Vagina (tissue), 2 donors: ENCODE measurements at regions not wholly inside any gene's neighbourhood (a gene's known extent, or its start where the extent isn't known, plus 50 kb on each side); places are given as distances from the start of the nearest gene placed in this dataset.

Source experiments
- DNase-seq, 2 donors: peaks; one replicate each; pipeline ENCODE4 v3.0.0-alpha.2; 2017; ENCODE audit errors: extremely low spot score in 2 of 2
- H3K27ac ChIP-seq: fragments of 200-600 bp; sonication (generic); one replicate; pipeline ENCODE4 v1.5.1; 2019
- H3K27me3 ChIP-seq: fragments of 200-600 bp; sonication (generic); one replicate; pipeline ENCODE4 v1.5.1; 2019
- H3K36me3 ChIP-seq, 2 donors: fragments of 200-600 bp; sonication (generic); one replicate each; pipeline ENCODE4 v1.5.1; 2017 to 2019
- H3K4me1 ChIP-seq: fragments of 200-600 bp; sonication (generic); one replicate; pipeline ENCODE4 v1.5.1; 2019
- H3K4me3 ChIP-seq, 2 donors: fragments of 200-600 bp; sonication (generic); 1 replicate in 1 of 2; 2 replicates in 1 of 2; pipeline ENCODE4 v1.5.1; 2016 to 2019
- H3K9me3 ChIP-seq: fragments of 200-600 bp; sonication (generic); one replicate; pipeline ENCODE4 v1.5.1; 2019
- POLR2A ChIP-seq, 2 donors: fragments of 450-650 bp; IDR thresholded peaks; one replicate each; pipeline ENCODE4 v1.6.1; 2017; ENCODE audit warnings: antibody characterized with exemption in 2 of 2, mild to moderate bottlenecking in 2 of 2, moderate library complexity in 2 of 2
- POLR2AphosphoS5 ChIP-seq, 2 donors: sonication (generic); formaldehyde crosslinking; IDR thresholded peaks; one replicate each; pipeline ENCODE4 v1.9.0; 2017; ENCODE audit warnings: antibody characterized with exemption in 2 of 2, mild to moderate bottlenecking in 2 of 2, low read depth in 1 of 2; ENCODE audit not compliant: insufficient read depth in 1 of 2
- intact Hi-C: fragments of 100-400 bp; cut with DNase I; formaldehyde crosslinking; loops from one replicate; pipeline ENCODE4 v1.15.1; 2023
- TF ChIP-seq, protein P1 (sequence below), 3 experiments: fragments of 450-650 bp in 2 of 3; fragments of 200-600 bp in 1 of 3; sonication (generic) in 1 of 3; IDR thresholded peaks; one replicate each; pipeline ENCODE4 v1.5.1; 2017 to 2019; ENCODE audit warnings: antibody characterized with exemption in 3 of 3, mild to moderate bottlenecking in 2 of 3, moderate library complexity in 2 of 3

DNA sequence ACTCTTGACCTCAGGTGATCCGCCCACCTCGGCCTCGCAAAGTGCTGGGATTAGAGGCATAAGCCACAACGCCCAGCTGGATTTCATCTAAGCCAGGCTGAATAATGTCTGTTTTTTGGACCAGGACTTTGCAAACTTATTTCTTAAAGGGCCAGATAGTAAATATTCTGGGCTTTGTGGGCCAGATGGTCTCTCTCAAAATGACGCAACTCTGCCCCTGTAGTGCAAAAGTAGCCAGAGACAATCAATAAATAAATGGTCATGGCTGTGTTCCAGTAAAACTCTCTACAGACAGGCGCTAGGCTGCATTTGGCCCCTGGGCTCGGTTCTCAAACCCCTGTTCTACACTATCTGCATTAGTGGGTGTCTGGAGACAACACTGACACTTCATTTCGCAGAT is 121.9 kb upstream of the CDH13 start:
- peak in 1 of 2 donors; percentile 25 for DNase-seq
- H3K36me3 ChIP-seq: no peaks in the 10 kb centered on the region
- intact Hi-C loops: no loop called here

DNA sequence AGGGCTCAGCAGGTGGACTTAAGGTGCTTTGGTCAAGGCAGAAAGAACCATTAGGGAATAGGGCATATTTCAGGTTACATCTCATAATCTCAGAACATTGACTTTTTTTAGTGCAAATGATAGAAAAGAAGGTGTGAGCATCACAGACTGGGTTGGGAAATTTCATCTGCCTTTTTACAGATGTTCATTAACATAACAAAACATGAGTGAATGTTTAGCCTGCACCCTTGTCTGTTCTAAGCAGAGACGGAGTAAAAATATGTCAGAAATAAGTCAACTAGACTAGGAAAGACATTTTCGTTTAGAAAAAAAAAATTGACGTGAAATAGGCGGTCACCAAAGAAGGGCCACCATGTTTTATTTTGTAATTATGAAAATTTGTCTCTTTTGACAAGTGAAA is 127.5 kb upstream of the CDH13 start:
- H3K9me3 ChIP-seq: no peaks in the 10 kb centered on the region
- no peak for DNase-seq
- TF ChIP-seq POLR2AphosphoS5 (IDR thresholded peaks at IDR 0.05; ENCODE audit: insufficient read depth in 1 of 2, low read depth in 1 of 2) (no peak), POLR2A (IDR thresholded peaks at IDR 0.05) (no peak)
- TF ChIP-seq, protein P1, sequence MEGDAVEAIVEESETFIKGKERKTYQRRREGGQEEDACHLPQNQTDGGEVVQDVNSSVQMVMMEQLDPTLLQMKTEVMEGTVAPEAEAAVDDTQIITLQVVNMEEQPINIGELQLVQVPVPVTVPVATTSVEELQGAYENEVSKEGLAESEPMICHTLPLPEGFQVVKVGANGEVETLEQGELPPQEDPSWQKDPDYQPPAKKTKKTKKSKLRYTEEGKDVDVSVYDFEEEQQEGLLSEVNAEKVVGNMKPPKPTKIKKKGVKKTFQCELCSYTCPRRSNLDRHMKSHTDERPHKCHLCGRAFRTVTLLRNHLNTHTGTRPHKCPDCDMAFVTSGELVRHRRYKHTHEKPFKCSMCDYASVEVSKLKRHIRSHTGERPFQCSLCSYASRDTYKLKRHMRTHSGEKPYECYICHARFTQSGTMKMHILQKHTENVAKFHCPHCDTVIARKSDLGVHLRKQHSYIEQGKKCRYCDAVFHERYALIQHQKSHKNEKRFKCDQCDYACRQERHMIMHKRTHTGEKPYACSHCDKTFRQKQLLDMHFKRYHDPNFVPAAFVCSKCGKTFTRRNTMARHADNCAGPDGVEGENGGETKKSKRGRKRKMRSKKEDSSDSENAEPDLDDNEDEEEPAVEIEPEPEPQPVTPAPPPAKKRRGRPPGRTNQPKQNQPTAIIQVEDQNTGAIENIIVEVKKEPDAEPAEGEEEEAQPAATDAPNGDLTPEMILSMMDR (IDR thresholded peaks at IDR 0.05): no peak
- H3K27me3 ChIP-seq: no peaks in the 10 kb centered on the region
- no peak overlapping the region for H3K27ac ChIP-seq
- no peaks in the 10 kb centered on the region for H3K36me3 ChIP-seq
- no peaks in the 10 kb centered on the region for H3K4me1 ChIP-seq
- no peak overlapping the region for H3K4me3 ChIP-seq
- intact Hi-C loops: no loop called here

More for the DNA sequence above, 121.9 kb upstream of the CDH13 start:
- Histone ChIP-seq H3K9me3 (no peaks in the 10 kb centered on the region), H3K27me3 (no peaks in the 10 kb centered on the region), H3K4me3 (no peak overlapping the region), H3K27ac (no peak overlapping the region), H3K4me1 (no peaks in the 10 kb centered on the region)
- TF ChIP-seq POLR2A (IDR thresholded peaks at IDR 0.05) (no peak), POLR2AphosphoS5 (IDR thresholded peaks at IDR 0.05; ENCODE audit: insufficient read depth in 1 of 2, low read depth in 1 of 2) (no peak)
- TF ChIP-seq, protein P1 (IDR thresholded peaks at IDR 0.05): no peak

DNA sequence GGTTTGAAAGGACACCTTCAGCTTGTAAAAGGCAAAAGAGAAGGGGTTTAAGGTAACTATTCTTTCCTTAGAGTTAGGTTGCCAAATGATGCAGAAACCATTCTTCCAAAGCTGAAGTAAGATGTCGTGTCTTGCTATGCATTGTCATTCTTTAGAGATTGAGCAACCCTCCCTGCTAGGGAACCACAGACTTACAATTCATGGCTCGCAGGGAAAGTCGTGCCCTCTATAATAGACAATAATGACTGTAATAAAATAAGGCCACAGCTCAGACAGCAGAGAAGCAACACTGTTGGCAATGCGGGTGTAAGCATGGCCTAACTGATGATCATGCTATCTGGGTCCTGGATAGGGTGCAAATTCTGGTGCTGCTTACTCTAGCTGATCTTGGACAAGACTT is 129.6 kb upstream of the CDH13 start:
- no peak for DNase-seq
- Histone ChIP-seq H3K27me3 (no peaks in the 10 kb centered on the region), H3K4me3 (no peak overlapping the region), H3K36me3 (no peaks in the 10 kb centered on the region), H3K4me1 (no peaks in the 10 kb centered on the region), H3K27ac (no peak overlapping the region), H3K9me3 (no peaks in the 10 kb centered on the region)
- TF ChIP-seq POLR2AphosphoS5 (IDR thresholded peaks at IDR 0.05; ENCODE audit: insufficient read depth in 1 of 2, low read depth in 1 of 2) (no peak), POLR2A (IDR thresholded peaks at IDR 0.05) (no peak)
- TF ChIP-seq, protein P1 (IDR thresholded peaks at IDR 0.05): no peak
- intact Hi-C loops: no loop called here

DNA sequence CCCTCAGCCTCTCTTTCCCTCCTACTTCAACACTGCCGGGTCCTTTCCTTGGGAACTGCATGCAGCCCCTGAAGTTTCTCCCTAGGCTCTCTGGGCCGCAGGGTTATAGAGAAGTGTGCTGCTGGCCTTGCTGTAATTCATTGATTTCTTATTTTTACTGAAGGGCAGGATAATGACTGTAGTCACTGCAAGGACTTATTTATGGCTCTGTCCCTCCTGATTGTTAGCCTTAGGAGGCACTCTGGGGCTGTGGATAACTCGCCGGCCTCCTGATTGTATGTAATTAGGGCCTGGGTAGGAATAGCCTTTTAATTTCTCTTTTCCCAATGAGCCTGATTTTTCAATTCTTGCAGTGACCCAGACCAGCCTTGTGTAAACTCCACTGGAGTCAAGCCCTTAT is 138.3 kb upstream of the CDH13 start:
- TF ChIP-seq, protein P1 (IDR thresholded peaks at IDR 0.05): no peak
- no peak for TF ChIP-seq POLR2AphosphoS5 (IDR thresholded peaks at IDR 0.05; ENCODE audit: insufficient read depth in 1 of 2, low read depth in 1 of 2)
- TF ChIP-seq POLR2A (IDR thresholded peaks at IDR 0.05): no peak
- Histone ChIP-seq H3K4me1 (no peaks in the 10 kb centered on the region), H3K4me3 (no peak overlapping the region)

DNA sequence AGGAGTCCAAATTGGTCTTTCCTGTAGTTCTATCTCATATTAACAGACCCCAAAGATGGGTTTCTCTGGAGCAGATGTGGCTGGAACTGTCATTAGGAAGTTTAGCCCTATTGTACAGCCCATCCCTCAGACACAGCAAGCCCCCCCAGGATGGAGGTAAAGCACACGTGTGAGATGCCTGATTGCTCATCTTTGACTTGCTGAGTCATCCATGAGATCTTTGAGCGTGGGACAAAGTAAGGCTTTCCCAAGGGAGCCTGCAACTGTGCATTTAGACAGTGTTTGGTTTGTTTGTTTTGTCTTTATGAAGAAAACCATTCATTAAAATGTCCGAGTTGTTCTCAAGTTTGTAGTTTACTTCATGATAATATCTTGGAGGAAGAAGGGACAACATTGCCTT is 145.3 kb upstream of the CDH13 start:
- H3K4me3 ChIP-seq: no peak overlapping the region
- intact Hi-C loops: no loop called here
- H3K9me3 ChIP-seq: no peaks in the 10 kb centered on the region
- H3K36me3 ChIP-seq: no peaks in the 10 kb centered on the region
- TF ChIP-seq POLR2AphosphoS5 (IDR thresholded peaks at IDR 0.05; ENCODE audit: insufficient read depth in 1 of 2, low read depth in 1 of 2) (no peak), POLR2A (IDR thresholded peaks at IDR 0.05) (no peak)
- TF ChIP-seq, protein P1 (IDR thresholded peaks at IDR 0.05): no peak
- peak in 1 of 2 donors; percentile 9 for DNase-seq
- no peak overlapping the region for H3K27ac ChIP-seq
- H3K27me3 ChIP-seq: no peaks in the 10 kb centered on the region
- no peaks in the 10 kb centered on the region for H3K4me1 ChIP-seq

More for the DNA sequence above, 138.3 kb upstream of the CDH13 start:
- H3K9me3 ChIP-seq: no peaks in the 10 kb centered on the region
- intact Hi-C loops: no loop called here
- no peak overlapping the region for H3K27ac ChIP-seq
- DNase-seq: no peak
- H3K27me3 ChIP-seq: no peaks in the 10 kb centered on the region
- H3K36me3 ChIP-seq: no peaks in the 10 kb centered on the region
